Liver (tissue), 3 donors: ENCODE measurements at regions not wholly inside any gene's neighbourhood (a gene's known extent, or its start where the extent isn't known, plus 50 kb on each side); places are given as distances from the start of the nearest gene placed in this dataset.

ENCODE experiments used
- ATF3 ChIP-seq: IDR thresholded peaks from 2 replicates; pipeline ENCODE4 v1.6.1; 2016; ENCODE audit warnings: antibody characterized with exemption
- FOXA1 ChIP-seq: IDR thresholded peaks from 2 replicates; pipeline ENCODE4 v1.6.1; 2016; ENCODE audit warnings: antibody characterized with exemption
- JUND ChIP-seq, 2 donors: IDR thresholded peaks; 2 replicates each; pipeline ENCODE4 v1.6.1; 2016; ENCODE audit warnings: antibody characterized with exemption in 2 of 2
- MAX ChIP-seq: IDR thresholded peaks from 2 replicates; pipeline ENCODE4 v1.6.1; 2016; ENCODE audit warnings: antibody characterized with exemption
- SP1 ChIP-seq: IDR thresholded peaks from 2 replicates; pipeline ENCODE4 v1.6.1; 2018; ENCODE audit warnings: antibody characterized with exemption, mild to moderate bottlenecking
- ZBTB33 ChIP-seq: IDR thresholded peaks from 2 replicates; pipeline ENCODE4 v1.6.1; 2016; ENCODE audit warnings: antibody characterized with exemption
- TF ChIP-seq, protein P1 (sequence below): fragments of 150-350 bp; IDR thresholded peaks from 2 replicates; pipeline ENCODE4 v1.5.1; 2017; ENCODE audit warnings: improper control_type of control experiment, low read depth, low read length; ENCODE audit not compliant: missing input control
- TF ChIP-seq, protein P2 (sequence below): IDR thresholded peaks from 2 replicates; pipeline ENCODE4 v1.6.1; 2016; ENCODE audit warnings: antibody characterized with exemption, mild to moderate bottlenecking
- donor health status: healthy.
- donor health status: healthy.

DNA sequence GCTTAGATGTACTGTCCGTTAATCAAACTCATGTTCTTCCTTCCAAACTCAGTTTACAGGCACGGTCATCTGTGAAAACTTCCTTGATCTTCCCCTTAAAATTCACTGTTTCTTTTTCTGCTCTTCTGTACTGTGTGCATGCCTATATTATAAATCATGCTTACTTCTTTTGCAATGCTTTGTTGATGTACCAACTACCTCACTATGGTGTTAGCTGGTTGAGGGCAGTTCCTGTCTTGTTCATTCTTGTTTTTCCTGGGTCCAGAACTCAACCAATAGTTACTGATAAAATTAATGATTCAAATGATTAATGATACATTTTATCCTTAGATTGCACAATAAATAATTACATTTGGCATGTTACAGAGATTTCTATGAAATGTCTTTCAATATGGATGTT, 163.8 kb downstream of the CHRM3 start:
- TF ChIP-seq SP1 (no peak), JUND (IDR thresholded peaks at IDR 0.05) (no peak), MAX (no peak), ATF3 (no peak), FOXA1 (no peak), ZBTB33 (no peak)
- TF ChIP-seq, protein P1, sequence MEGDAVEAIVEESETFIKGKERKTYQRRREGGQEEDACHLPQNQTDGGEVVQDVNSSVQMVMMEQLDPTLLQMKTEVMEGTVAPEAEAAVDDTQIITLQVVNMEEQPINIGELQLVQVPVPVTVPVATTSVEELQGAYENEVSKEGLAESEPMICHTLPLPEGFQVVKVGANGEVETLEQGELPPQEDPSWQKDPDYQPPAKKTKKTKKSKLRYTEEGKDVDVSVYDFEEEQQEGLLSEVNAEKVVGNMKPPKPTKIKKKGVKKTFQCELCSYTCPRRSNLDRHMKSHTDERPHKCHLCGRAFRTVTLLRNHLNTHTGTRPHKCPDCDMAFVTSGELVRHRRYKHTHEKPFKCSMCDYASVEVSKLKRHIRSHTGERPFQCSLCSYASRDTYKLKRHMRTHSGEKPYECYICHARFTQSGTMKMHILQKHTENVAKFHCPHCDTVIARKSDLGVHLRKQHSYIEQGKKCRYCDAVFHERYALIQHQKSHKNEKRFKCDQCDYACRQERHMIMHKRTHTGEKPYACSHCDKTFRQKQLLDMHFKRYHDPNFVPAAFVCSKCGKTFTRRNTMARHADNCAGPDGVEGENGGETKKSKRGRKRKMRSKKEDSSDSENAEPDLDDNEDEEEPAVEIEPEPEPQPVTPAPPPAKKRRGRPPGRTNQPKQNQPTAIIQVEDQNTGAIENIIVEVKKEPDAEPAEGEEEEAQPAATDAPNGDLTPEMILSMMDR: no peak
- TF ChIP-seq, protein P2, sequence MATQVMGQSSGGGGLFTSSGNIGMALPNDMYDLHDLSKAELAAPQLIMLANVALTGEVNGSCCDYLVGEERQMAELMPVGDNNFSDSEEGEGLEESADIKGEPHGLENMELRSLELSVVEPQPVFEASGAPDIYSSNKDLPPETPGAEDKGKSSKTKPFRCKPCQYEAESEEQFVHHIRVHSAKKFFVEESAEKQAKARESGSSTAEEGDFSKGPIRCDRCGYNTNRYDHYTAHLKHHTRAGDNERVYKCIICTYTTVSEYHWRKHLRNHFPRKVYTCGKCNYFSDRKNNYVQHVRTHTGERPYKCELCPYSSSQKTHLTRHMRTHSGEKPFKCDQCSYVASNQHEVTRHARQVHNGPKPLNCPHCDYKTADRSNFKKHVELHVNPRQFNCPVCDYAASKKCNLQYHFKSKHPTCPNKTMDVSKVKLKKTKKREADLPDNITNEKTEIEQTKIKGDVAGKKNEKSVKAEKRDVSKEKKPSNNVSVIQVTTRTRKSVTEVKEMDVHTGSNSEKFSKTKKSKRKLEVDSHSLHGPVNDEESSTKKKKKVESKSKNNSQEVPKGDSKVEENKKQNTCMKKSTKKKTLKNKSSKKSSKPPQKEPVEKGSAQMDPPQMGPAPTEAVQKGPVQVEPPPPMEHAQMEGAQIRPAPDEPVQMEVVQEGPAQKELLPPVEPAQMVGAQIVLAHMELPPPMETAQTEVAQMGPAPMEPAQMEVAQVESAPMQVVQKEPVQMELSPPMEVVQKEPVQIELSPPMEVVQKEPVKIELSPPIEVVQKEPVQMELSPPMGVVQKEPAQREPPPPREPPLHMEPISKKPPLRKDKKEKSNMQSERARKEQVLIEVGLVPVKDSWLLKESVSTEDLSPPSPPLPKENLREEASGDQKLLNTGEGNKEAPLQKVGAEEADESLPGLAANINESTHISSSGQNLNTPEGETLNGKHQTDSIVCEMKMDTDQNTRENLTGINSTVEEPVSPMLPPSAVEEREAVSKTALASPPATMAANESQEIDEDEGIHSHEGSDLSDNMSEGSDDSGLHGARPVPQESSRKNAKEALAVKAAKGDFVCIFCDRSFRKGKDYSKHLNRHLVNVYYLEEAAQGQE: no peak
